Epithelial cell of proximal tubule (primary cell): ENCODE measurements at regions not wholly inside any gene's neighbourhood (a gene's known extent, or its start where the extent isn't known, plus 50 kb on each side); places are given as distances from the start of the nearest gene placed in this dataset.
"Not testable (repeated sequence)": the region's sequence is repeated elsewhere in the genome, so short reads cannot be mapped to it uniquely, and the experiment has no call there.

Source experiments
- DNase-seq: peaks from one replicate; pipeline ENCODE4 v3.0.0-alpha.2; 2011; ENCODE audit warnings: low read depth
- H3K4me3 ChIP-seq: 2 replicates; pipeline ENCODE4 v1.5.1; 2011; ENCODE audit warnings: low read depth, mild to moderate bottlenecking, low read length
- CTCF ChIP-seq: conservative IDR thresholded peaks from 2 replicates; pipeline ENCODE4 v1.5.1; 2012; ENCODE audit warnings: low read depth, mild to moderate bottlenecking, low read length

GRCh38 chr10:89975771-89976170 lies 274.4 kb downstream of the KIF20B start:
- DNase-seq = no peak
- no peak for TF ChIP-seq CTCF
- H3K4me3 ChIP-seq = no peak overlapping the region

- DNase-seq = no peak
- TF ChIP-seq CTCF = no peak
- H3K4me3 ChIP-seq = no peak overlapping the region
Measured at GRCh38 chr10:89978081-89978480, 276.7 kb downstream of the KIF20B start.

- no peak overlapping the region for H3K4me3 ChIP-seq
- DNase-seq = no peak
- no peak for TF ChIP-seq CTCF
Measured at GRCh38 chr10:89979726-89980125, 278.3 kb downstream of the KIF20B start.

GRCh38 chr10:89980166-89980565 lies 278.8 kb downstream of the KIF20B start:
- TF ChIP-seq CTCF = no peak
- H3K4me3 ChIP-seq = no peak overlapping the region

GRCh38 chr10:89981891-89982290 lies 280.5 kb downstream of the KIF20B start:
- DNase-seq = no peak
- H3K4me3 ChIP-seq = no peak overlapping the region
- no peak for TF ChIP-seq CTCF

More at GRCh38 chr10:89980166-89980565, 278.8 kb downstream of the KIF20B start:
- DNase-seq = no peak

- TF ChIP-seq CTCF = no peak
- no peak for DNase-seq
- H3K4me3 ChIP-seq = no peak overlapping the region
Measured at GRCh38 chr10:89985446-89985845, 284.1 kb downstream of the KIF20B start.

GRCh38 chr10:89988361-89988760 lies 287.0 kb downstream of the KIF20B start:
- not testable (repeated sequence) for DNase-seq

GRCh38 chr10:89992575-89992974 lies 291.2 kb downstream of the KIF20B start:
- TF ChIP-seq CTCF = no peak
- H3K4me3 ChIP-seq = no peak overlapping the region
- DNase-seq = no peak

More at GRCh38 chr10:89988361-89988760, 287.0 kb downstream of the KIF20B start:
- H3K4me3 ChIP-seq = not testable (repeated sequence)
